GM18858 (cell line): ENCODE measurements at regions not wholly inside any gene's neighbourhood (a gene's known extent, or its start where the extent isn't known, plus 50 kb on each side); places are given as distances from the start of the nearest gene placed in this dataset.
A peak's percentile ranks its signal among the peaks of the same experiment; 100 is the strongest.

ENCODE experiments used
- ATAC-seq: cut with Tn5 transposase; IDR thresholded peaks from one replicate; pipeline ENCODE4 v1.9.1; 2021; ENCODE audit not compliant: unreplicated experiment

GRCh38 chr7:153380636-153381035 is 621.1 kb downstream of the ACTR3B start:
- ATAC-seq: no peak

- peak; percentile 78 for ATAC-seq
Observed at GRCh38 chr7:153381275-153382040, 621.9 kb downstream of the ACTR3B start.

GRCh38 chr7:153382641-153383101 is 623.1 kb downstream of the ACTR3B start:
- no peak for ATAC-seq

GRCh38 chr7:153383781-153384180 is 624.2 kb downstream of the ACTR3B start:
- ATAC-seq: no peak

DNA sequence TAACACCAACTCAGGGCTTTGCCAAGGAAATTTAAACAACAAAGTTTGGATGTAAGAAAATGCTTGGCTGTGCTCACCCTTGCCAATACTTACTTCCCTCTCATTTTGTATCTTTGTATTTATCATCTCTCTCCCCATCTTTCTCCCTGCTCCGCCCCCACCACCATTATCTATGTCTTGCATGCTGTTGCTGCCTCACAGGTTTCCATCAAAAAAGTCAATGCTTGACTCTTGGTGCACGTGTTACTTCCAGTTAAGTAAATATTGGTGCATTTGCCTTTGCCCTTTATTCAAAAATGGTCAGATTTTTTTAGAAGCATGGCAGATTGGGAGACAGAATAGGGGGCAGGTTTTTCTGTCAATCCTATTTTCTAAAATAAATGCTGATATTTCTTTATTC is 626.0 kb downstream of the ACTR3B start:
- ATAC-seq: no peak

DNA sequence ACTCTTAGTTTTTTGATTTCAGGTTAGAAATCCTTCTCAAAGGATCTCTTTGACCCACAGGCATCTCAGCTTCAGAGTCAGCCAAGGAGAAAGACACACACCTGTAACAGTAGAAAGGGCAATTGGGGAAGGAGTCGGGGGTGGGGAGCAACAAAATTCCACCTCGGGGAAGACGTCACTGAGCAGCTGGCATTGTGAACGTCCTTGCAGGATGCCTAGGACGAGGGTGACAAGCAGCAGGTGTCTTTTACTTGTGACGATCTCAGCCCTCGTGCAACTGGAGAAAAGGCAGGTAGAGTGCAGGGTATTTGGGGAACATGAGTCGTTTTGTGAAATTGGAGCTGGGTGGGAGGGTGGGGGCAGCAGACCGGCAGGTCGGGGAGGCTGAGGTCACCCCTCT is 627.0 kb downstream of the ACTR3B start:
- ATAC-seq: no peak

GRCh38 chr7:153388611-153389010 is 629.1 kb downstream of the ACTR3B start:
- no peak for ATAC-seq

DNA sequence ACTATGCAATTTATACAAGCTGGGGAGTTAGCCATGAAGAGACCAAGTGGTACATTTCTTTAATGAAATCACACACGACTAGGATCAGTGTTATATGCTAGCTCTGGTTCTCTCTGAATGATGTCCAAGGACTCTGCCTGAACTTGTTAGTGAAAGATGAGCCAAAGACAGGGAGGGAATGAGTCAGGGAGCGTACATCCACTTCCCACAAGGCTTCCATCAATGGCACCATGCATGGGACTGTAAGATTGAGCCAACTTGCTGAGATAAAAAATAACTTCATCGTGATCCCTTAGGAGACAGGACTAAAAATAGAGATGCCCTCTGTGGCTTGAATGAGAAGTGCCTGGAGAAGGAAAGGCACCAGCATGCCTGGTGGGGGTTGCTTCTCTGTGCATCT is 629.7 kb downstream of the ACTR3B start:
- no peak for ATAC-seq

- ATAC-seq: no peak
Observed at GRCh38 chr7:153390955-153391354, 631.4 kb downstream of the ACTR3B start.

- ATAC-seq: no peak
Observed at GRCh38 chr7:153392726-153393125, 633.2 kb downstream of the ACTR3B start.

- no peak for ATAC-seq
Observed at GRCh38 chr7:153393666-153394065, 634.1 kb downstream of the ACTR3B start.

DNA sequence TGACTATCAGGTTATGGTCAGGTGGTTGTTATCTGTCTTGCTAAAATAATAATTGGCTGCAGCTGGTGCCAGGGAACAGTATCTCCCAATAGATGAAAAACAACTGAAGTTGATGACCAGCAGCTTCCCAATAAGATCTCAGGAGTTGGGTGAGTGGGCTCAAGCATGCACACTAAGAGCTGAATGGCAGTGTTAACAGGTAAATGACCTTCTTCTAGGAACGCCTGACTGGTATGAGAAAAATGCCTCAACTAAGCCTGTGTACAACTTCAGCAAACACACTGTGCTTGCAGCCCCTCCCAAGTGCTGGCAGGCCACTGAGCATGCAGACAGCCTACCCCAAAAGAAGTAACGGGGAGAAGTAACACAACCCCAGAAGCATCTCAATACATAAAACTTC is 636.9 kb downstream of the ACTR3B start:
- ATAC-seq: no peak

DNA sequence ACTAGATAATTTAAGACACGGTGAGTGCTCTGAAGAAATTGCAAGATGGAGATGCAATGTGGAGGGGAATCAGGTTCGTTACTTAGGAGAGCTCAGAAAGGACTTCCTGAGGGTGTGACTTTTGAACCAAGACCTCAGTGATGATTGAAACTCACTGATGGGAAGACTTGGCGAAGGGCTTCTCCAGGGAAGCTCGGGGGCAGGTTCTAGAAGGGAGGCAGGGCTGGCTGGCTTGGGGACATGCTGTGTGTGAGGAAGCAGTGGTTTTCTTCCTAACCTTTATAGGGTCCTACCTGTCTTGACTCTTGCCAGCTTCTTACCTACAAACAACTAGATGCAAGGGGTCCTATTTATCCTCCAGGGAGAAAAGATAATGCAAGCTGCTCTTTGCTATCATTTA is 637.9 kb downstream of the ACTR3B start:
- ATAC-seq: no peak

GRCh38 chr7:153397906-153398305 is 638.4 kb downstream of the ACTR3B start:
- no peak for ATAC-seq

GRCh38 chr7:153398370-153398769 is 638.8 kb downstream of the ACTR3B start:
- ATAC-seq: no peak

GRCh38 chr7:153398789-153399553 is 639.4 kb downstream of the ACTR3B start:
- ATAC-seq: no peak

GRCh38 chr7:153399554-153399940 is 640.0 kb downstream of the ACTR3B start:
- no peak for ATAC-seq

GRCh38 chr7:153400735-153401593 is 641.4 kb downstream of the ACTR3B start:
- no peak for ATAC-seq

GRCh38 chr7:153401795-153402720 is 642.5 kb downstream of the ACTR3B start:
- no peak for ATAC-seq
